ENCODE measurements at regions not wholly inside any gene's neighbourhood (a gene's known extent, or its start where the extent isn't known, plus 50 kb on each side); places are given as distances from the start of the nearest gene placed in this dataset.

DNA sequence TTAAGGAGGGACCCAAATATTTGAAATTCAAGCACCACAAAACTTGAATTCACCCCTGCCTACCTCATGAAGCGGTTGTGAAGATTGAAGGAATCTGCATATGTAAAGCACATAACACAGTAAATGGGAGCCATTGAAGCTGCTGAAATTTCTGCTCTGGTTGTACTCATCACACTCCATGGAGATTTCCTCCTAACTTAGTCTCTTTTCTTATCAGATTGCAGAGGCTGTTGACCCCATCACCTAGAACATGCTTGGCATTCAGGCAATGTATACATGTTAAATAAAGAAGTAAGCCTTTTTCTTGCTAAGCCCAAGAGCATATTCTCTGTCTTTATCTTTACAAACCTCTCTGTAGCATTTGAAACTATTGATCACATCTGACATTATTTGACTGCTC lies 104.9 kb upstream of the TNIP3 start:
- FAIRE-seq = no peak

More for the DNA sequence above, 104.9 kb upstream of the TNIP3 start:
- intact Hi-C loops (cut with micrococcal nuclease; ENCODE audit: unreplicated experiment) (no loop called here), in situ Hi-C loops (cut with HindIII; ENCODE audit: extremely low pct_ligation_motif_present, low pct_unique_long_range_greater_than_20kb) (no loop called here)
- no peak for DNase-seq (ENCODE audit: low spot score)
- WGBS (ENCODE audit: low lambda C conversion rate) = 11% methylated on average over 1 of the region's 1 CpG
- no peak overlapping the region for H2AFZ ChIP-seq (ENCODE audit: low read length)
- no peaks in the 10 kb centered on the region for H3K27me3 ChIP-seq (ENCODE audit: control insufficient read depth in 1 of 2, insufficient read depth in 2 of 2, low read length in 2 of 2)
- no peak overlapping the region for H3K4me3 ChIP-seq (replicated peaks in 1 of 3; ENCODE audit: insufficient read depth in 1 of 3, low read depth in 2 of 3, low read length in 3 of 3)
- no peaks in the 10 kb centered on the region for H3K79me2 ChIP-seq (ENCODE audit: insufficient read depth, low read length)
- no peak for ATAC-seq
- no peak for TF ChIP-seq MATR3 (CRISPR knock-in tag; IDR thresholded peaks at IDR 0.05)
- TF ChIP-seq ZNF749 (CRISPR knock-in tag; IDR thresholded peaks at IDR 0.05; ENCODE audit: borderline replicate concordance) = no peak
- TF ChIP-seq, protein P1, sequence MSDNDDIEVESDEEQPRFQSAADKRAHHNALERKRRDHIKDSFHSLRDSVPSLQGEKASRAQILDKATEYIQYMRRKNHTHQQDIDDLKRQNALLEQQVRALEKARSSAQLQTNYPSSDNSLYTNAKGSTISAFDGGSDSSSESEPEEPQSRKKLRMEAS (IDR thresholded peaks at IDR 0.05) = no peak
- TF ChIP-seq, protein P2, sequence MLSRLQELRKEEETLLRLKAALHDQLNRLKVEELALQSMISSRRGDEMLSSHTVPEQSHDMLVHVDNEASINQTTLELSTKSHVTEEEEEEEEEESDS (CRISPR knock-in tag; IDR thresholded peaks at IDR 0.05; ENCODE audit: borderline replicate concordance) = no peak
- TF ChIP-seq, protein P3, sequence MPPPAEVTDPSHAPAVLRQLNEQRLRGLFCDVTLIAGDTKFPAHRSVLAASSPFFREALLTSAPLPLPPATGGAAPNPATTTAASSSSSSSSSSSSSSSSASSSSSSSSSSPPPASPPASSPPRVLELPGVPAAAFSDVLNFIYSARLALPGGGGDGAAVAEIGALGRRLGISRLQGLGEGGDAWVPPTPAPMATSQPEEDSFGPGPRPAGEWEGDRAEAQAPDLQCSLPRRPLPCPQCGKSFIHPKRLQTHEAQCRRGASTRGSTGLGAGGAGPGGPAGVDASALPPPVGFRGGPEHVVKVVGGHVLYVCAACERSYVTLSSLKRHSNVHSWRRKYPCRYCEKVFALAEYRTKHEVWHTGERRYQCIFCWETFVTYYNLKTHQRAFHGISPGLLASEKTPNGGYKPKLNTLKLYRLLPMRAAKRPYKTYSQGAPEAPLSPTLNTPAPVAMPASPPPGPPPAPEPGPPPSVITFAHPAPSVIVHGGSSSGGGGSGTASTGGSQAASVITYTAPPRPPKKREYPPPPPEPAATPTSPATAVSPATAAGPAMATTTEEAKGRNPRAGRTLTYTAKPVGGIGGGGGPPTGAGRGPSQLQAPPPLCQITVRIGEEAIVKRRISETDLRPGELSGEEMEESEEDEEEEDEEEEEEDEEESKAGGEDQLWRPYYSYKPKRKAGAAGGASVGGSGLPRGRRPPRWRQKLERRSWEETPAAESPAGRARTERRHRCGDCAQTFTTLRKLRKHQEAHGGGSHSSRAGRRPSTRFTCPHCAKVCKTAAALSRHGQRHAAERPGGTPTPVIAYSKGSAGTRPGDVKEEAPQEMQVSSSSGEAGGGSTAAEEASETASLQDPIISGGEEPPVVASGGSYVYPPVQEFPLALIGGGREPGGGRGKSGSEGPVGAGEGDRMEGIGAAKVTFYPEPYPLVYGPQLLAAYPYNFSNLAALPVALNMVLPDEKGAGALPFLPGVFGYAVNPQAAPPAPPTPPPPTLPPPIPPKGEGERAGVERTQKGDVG (CRISPR knock-in tag; IDR thresholded peaks at IDR 0.05; ENCODE audit: borderline replicate concordance) = no peak
- no peaks in the 10 kb centered on the region for H3K4me1 ChIP-seq (ENCODE audit: insufficient read depth, low read length)
- H3K9ac ChIP-seq (ENCODE audit: insufficient read depth, low read depth, low read length) = no peak overlapping the region
- no peaks in the 10 kb centered on the region for H4K20me1 ChIP-seq (ENCODE audit: insufficient read depth, low read length)
- no peaks in the 10 kb centered on the region for H3K36me3 ChIP-seq (replicated peaks in 1 of 2; ENCODE audit: control insufficient read depth in 1 of 2, insufficient read depth in 2 of 2, low read length in 2 of 2)
- POLR2A ChIA-PET = no interaction called here
- CTCF ChIA-PET (ENCODE audit: low intra/inter-chr PET ratio, low total read pairs) = no interaction called here
- BruUV-seq (replicated peaks) = no TSS peak
- H3K9me3 ChIP-seq (ENCODE audit: low read length) = no peaks in the 10 kb centered on the region
- no peak overlapping the region for H3K27ac ChIP-seq (ENCODE audit: extremely low read length, insufficient read depth, low read length)
- no peak overlapping the region for H3K4me2 ChIP-seq (ENCODE audit: low read depth, low read length)
